ENCODE measurements at regions not wholly inside any gene's neighbourhood (a gene's known extent, or its start where the extent isn't known, plus 50 kb on each side); places are given as distances from the start of the nearest gene placed in this dataset.
"Not testable (repeated sequence)": the region's sequence is repeated elsewhere in the genome, so short reads cannot be mapped to it uniquely, and the experiment has no call there.

- DNase-seq = no peak
Measured at GRCh38 chrX:43239356-43239755, 416.7 kb upstream of the MAOA start.

- no peak for DNase-seq
Measured at GRCh38 chrX:43255596-43255995, 400.5 kb upstream of the MAOA start.

- DNase-seq = no peak
Measured at GRCh38 chrX:43266487-43266886, 389.6 kb upstream of the MAOA start.

DNA sequence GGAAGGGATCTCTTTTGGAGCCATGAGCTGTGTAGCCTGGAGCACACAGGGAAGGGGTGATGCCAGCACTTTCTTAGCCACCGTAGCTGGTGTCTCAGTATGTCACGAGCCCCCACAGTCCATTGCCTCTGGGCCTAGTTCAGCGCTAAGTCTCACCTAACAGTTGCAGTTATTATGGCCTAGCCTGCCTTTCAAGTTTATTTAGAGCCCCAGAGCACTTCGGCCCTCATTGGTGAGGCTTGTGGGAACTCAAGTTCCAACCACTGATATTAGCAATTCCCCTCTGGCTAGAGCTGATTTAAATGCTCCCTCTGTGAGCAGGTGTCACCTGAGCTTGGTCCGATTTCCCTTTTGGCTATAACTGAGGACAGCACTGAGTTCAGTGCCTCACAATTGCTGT lies 388.4 kb upstream of the MAOA start:
- no peak for DNase-seq

DNA sequence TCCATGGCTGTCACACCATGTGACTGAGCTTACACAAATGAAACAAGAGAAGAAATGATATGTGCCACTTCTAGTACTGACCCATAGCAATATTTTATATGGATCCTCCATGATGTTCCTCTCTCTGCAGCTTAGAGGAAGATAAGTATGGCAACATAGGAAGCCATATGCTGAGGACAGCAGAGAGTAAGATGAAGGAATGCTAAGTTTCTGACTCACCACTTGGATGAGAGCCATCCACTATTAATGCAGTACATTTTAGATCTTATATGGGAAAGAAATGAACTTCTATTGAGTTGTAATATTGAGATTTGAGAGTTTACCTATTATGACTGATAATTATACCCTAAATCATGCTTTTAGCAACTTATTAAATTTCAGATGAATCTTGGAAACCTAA lies 386.9 kb upstream of the MAOA start:
- DNase-seq = no peak

DNA sequence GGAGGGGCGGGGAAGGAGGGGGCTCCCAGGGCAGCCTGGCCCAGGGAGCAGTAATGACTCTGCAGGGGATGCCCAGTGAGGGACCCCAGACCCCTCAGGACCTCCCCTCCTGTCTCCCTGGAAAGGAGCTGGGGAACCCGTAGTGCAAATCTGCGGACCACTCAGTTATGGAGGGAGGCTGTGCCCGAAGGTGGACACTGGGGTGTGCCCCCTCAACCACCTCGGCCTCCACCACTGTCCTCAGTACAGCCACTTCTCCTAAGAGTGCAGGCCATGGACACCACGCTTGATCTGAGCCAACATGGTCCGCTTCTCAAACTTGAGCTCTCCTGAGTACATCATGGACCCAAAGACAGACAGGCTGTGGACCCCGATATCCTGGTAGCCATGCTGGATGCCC lies 378.2 kb upstream of the MAOA start:
- DNase-seq = no peak

DNA sequence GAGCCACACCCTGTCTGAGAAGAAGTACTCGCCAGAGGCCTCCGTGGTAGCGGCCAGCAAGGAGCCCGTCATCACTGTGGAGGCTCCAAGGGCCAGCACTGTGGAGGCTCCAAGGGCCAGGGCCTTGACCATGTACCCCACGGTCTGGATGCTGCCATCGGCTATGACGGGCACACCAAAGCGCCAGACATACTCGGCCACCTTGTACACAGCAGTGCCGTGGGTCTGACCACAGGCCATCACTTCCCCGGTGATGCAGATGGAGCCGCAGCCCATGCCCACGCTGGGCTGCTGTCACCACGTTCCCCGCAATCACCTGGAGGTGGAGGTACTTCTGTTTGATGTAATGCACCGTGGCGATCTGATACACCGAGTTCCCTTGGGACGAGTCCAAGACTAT lies 377.7 kb upstream of the MAOA start:
- no peak for DNase-seq

DNA sequence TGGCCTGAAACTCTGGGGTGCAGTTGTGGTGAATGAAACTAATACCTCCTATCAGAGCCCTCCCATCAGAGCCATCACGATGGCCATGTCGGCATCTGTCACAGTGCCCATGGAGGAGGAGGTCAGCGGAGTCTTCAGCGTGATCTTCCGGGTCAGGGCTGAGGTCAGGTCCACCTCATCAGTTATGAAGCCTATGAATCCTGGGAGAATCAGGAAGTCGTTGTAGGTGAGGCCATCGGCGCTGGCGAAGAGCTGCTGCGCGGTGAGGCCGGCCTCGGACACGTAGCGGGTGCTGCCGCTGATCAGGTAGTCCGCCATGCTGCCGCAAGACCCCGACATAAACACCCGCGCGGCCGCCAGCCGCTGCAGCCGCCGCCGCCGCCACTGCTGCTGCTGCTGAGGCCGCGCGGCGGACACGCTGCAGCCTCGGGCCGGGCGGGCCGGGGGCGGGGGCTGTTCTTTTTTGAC lies 376.7 kb upstream of the MAOA start:
- DNase-seq = no peak

- DNase-seq = no peak
Measured at GRCh38 chrX:43283187-43283586, 372.9 kb upstream of the MAOA start.

GRCh38 chrX:43311625-43312024 lies 344.5 kb upstream of the MAOA start:
- DNase-seq = not testable (repeated sequence)

DNA sequence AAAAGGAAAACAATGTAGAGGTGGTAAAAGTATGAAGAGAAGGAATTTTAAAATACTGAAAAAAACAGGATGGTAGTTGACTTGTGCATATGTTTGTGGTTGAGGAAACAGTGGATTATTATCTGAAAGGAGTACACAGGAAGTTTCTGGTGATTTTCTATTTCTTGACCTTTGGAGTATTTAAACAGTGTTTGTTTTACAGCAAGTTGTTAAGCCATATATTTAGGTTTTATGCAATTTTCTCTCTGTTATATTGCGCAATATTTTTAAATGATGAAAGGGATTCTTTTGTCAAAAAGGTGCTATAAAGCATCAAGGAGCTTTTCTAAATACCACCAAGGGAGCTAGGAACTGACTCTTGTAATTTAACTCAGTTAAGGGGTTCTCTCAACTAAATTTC lies 343.1 kb upstream of the MAOA start:
- no peak for DNase-seq

GRCh38 chrX:43314525-43314924 lies 341.6 kb upstream of the MAOA start:
- DNase-seq = no peak

GRCh38 chrX:43315622-43316021 lies 340.5 kb upstream of the MAOA start:
- DNase-seq = no peak

GRCh38 chrX:43316146-43316545 lies 340.0 kb upstream of the MAOA start:
- no peak for DNase-seq

- no peak for DNase-seq
Measured at GRCh38 chrX:43317378-43317777, 338.7 kb upstream of the MAOA start.

- DNase-seq = no peak
Measured at GRCh38 chrX:43328358-43328946, 327.6 kb upstream of the MAOA start.

GRCh38 chrX:43333543-43333942 lies 322.6 kb upstream of the MAOA start:
- no peak for DNase-seq

- no peak for DNase-seq
Measured at GRCh38 chrX:43345166-43345565, 310.9 kb upstream of the MAOA start.

DNA sequence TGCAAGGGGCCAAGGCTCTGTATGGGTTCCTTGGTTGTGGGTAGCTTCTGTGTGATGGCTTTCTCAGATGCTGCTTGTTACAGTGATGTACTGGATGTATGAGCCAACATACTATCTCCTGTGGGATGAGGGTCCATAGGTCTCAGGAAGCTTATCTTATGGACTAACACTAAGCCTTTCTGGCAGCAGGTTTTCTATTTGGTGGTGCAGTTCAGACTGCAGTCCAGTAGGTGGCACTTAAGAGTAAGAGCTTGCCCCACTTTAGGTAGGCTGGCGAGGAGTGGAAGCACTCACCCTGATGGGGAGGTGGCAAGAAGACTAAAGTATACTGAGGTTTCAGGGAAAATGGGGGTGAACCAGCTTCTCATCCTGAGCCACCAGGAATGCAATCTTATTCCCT lies 306.7 kb upstream of the MAOA start:
- DNase-seq = peak; percentile 22

DNA sequence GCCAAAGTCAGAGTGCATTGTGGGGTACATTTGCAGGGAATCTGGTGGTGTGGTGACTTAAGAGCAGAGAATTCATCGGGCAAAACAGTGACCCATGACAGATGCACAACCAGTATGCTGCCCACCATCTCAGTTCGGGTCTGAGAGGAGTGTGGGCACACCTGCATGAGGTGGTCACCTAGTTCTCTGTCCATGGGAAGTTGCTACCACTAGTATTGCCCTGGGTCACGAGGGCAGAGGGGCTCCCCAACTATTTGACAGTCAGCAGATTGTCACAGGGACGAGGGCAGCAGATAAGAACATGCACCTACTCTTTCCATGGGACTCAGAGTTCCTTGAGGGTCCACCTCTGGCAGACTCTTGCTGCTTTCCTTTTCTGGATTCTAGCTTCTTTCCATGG lies 305.2 kb upstream of the MAOA start:
- no peak for DNase-seq

DNA sequence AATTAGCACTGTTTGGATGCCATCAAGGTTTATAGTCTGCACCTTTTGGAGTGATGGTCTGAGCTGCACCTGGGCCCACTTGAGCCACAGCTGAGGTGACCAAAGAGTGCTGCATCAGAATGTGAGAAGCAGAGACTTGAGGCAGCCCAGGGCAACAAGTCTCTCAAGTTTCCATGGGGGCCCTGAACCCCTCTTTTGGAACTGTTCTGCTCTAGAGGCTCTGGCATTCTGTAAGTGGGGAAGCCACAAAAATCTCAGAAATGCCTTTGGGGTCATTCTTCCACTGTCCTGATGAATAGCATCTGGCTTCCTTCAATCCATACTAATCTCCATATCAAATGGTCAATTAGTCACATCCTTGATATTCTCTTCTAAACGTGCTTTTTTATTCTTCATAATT lies 298.4 kb upstream of the MAOA start:
- DNase-seq = no peak

DNA sequence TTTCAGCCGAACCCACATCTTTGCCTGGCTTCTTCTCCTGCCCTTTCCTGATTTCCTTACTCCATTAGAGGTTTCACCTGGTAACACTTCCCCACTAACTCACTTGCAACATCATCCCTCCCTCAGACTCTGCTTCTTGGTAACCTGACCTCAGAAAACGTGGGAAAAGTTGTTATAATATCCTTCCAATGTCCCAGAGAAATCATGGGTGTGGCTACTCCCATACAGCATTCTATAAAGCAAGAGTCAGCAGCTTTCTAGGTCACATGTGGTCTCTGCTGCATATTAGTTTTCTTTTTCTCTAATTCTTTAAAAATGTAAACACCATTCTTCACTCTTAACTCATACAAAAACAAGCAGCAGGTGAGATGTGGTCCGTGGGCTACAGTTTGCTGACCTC lies 283.1 kb upstream of the MAOA start:
- no peak for DNase-seq

- no peak for DNase-seq
Measured at GRCh38 chrX:43375136-43375535, 281.0 kb upstream of the MAOA start.

GRCh38 chrX:43380704-43381103 lies 275.4 kb upstream of the MAOA start:
- DNase-seq = no peak

DNA sequence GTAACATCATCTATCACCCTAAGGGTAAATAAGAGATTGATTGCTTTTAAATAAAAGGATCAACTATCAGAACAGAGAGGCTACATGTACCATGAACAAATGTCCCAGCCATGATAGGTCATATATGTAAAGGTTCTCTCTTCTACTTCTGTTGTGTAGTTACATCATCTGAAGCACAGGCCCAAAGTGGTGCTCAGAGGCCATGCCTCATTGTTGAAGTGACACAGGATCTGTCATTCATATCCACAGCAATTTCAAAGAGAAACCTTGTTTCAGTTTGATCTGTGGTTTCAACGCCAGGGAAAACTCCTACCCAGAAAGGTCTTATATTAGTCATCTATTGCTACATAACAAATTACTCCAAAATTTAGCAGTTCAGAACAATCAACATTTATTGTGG lies 269.2 kb upstream of the MAOA start:
- no peak for DNase-seq

DNA sequence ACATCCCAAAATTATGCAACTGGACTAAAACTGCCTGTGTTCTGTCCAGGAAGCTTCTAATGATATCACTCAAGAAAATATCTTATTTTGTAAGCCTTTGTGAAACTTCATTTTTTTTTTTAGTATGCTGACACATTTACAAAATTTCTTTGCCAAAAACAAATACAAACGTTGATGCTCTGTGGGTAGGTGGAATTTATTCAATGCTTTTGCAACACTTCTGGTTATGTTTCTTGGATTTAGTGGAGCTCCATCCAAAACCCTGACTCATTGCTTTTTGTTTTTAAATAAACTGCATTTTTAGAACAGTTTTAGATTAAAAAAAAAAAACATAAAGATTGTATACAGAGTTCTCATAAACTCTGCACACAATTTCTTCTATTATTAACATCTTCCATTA lies 250.9 kb upstream of the MAOA start:
- no peak for DNase-seq
